CD14-positive monocyte (primary cell): ENCODE measurements at regions not wholly inside any gene's neighbourhood (a gene's known extent, or its start where the extent isn't known, plus 50 kb on each side); places are given as distances from the start of the nearest gene placed in this dataset.

Source experiments
- DNase-seq, 3 donors: peaks; one replicate each; pipeline ENCODE4 v3.0.0-alpha.2; 2011 to 2022
- H2AFZ ChIP-seq: 2 replicates; pipeline ENCODE4 v1.6.0; 2012; ENCODE audit warnings: mild to moderate bottlenecking, low read depth, low read length, inconsistent platforms; ENCODE audit not compliant: insufficient read depth, poor library complexity, severe bottlenecking
- H3K27ac ChIP-seq, 2 donors: 1 replicate in 1 of 2; 2 replicates in 1 of 2; pipeline ENCODE4 v1.5.1; 2012 to 2013; ENCODE audit warnings: low read length in 2 of 2, control low read depth in 1 of 2, inconsistent platforms in 1 of 2, low read depth in 1 of 2, mild to moderate bottlenecking in 1 of 2
- H3K27me3 ChIP-seq, 2 donors: one replicate each; pipeline versions ENCODE4 v1.6.0 to v1.6.1; 2011 to 2013; ENCODE audit warnings: low read length in 2 of 2; ENCODE audit not compliant: control insufficient read depth in 2 of 2, insufficient read depth in 2 of 2
- H3K36me3 ChIP-seq, 2 donors: replicated peaks in 1 of 2; 1 replicate in 1 of 2; 2 replicates in 1 of 2; pipeline versions ENCODE4 v1.5.1 to v1.6.1; 2012 to 2013; ENCODE audit warnings: low read length in 2 of 2, control low read depth in 1 of 2, inconsistent platforms in 1 of 2, mild to moderate bottlenecking in 1 of 2; ENCODE audit not compliant: insufficient read depth in 2 of 2, control insufficient read depth in 1 of 2
- H3K4me1 ChIP-seq, 2 donors: 1 replicate in 1 of 2; 2 replicates in 1 of 2; pipeline versions ENCODE4 v1.5.1 to v1.6.1; 2012 to 2013; ENCODE audit warnings: low read length in 2 of 2, control low read depth in 1 of 2, inconsistent platforms in 1 of 2, mild to moderate bottlenecking in 1 of 2, moderate library complexity in 1 of 2; ENCODE audit not compliant: insufficient read depth in 2 of 2, control insufficient read depth in 1 of 2
- H3K4me2 ChIP-seq: replicated peaks from 2 replicates; pipeline ENCODE3; 2012; ENCODE audit warnings: low read length, moderate library complexity, mild to moderate bottlenecking; ENCODE audit not compliant: poor library complexity, severe bottlenecking; ENCODE audit errors: extremely low read depth
- H3K4me3 ChIP-seq, 3 experiments: fragments of 200-600 bp in 1 of 3; sonication (generic) in 1 of 3; replicated peaks in 1 of 3; 1 replicate in 2 of 3; 2 replicates in 1 of 3; pipeline ENCODE4 v1.5.1; 2011 to 2013; ENCODE audit warnings: low read length in 3 of 3, mild to moderate bottlenecking in 3 of 3, control low read depth in 2 of 3, low read depth in 2 of 3, inconsistent platforms in 1 of 3, moderate library complexity in 1 of 3
- H3K79me2 ChIP-seq: 2 replicates; pipeline ENCODE4 v1.6.0; 2012; ENCODE audit warnings: mild to moderate bottlenecking, control low read depth, inconsistent platforms, low read length, moderate library complexity; ENCODE audit not compliant: insufficient read depth
- H3K9ac ChIP-seq: 2 replicates; pipeline ENCODE4 v1.6.0; 2017; ENCODE audit warnings: low read length, mild to moderate bottlenecking; ENCODE audit not compliant: insufficient read depth, poor library complexity, severe bottlenecking
- H3K9me3 ChIP-seq, 2 donors: replicated peaks in 1 of 2; 1 replicate in 1 of 2; 2 replicates in 1 of 2; pipeline versions ENCODE4 v1.5.1 to v1.6.1; 2012 to 2013; ENCODE audit warnings: low read length in 2 of 2, control low read depth in 1 of 2; ENCODE audit not compliant: control insufficient read depth in 1 of 2, insufficient read depth in 1 of 2
- H4K20me1 ChIP-seq: 2 replicates; pipeline ENCODE4 v1.6.0; 2012; ENCODE audit warnings: mild to moderate bottlenecking, low read length, control low read depth, moderate library complexity; ENCODE audit not compliant: insufficient read depth
- H3K27ac Mint-ChIP-seq, 7 donors: one replicate each; pipeline ENCODE4 v1.8.0; 2020; ENCODE audit warnings: mild to moderate bottlenecking in 7 of 7, mixed read lengths in 7 of 7, moderate library complexity in 6 of 7, inconsistent platforms in 2 of 7
- H3K27me3 Mint-ChIP-seq, 3 donors: one replicate each; pipeline ENCODE4 v1.8.0; 2021 to 2022; ENCODE audit warnings: low read depth in 3 of 3, mild to moderate bottlenecking in 3 of 3, mixed read lengths in 3 of 3, moderate library complexity in 3 of 3, inconsistent platforms in 1 of 3
- H3K36me3 Mint-ChIP-seq, 2 donors: one replicate each; pipeline ENCODE4 v1.8.0; 2020; ENCODE audit warnings: mixed read lengths in 2 of 2, inconsistent platforms in 1 of 2, mild to moderate bottlenecking in 1 of 2
- H3K4me1 Mint-ChIP-seq: one replicate; pipeline ENCODE4 v1.8.0; 2020; ENCODE audit warnings: mild to moderate bottlenecking, mixed read lengths
- H3K4me3 Mint-ChIP-seq, 2 donors: one replicate each; pipeline ENCODE4 v1.8.0; 2020; ENCODE audit warnings: mild to moderate bottlenecking in 2 of 2, mixed read lengths in 2 of 2, moderate library complexity in 1 of 2
- H3K9me3 Mint-ChIP-seq, 7 donors: one replicate each; pipeline ENCODE4 v1.8.0; 2020 to 2022; ENCODE audit warnings: mixed read lengths in 7 of 7, mild to moderate bottlenecking in 6 of 7, moderate library complexity in 6 of 7, inconsistent platforms in 2 of 7
- CTCF ChIP-seq: fragments of 200-600 bp; IDR thresholded peaks from one replicate; pipeline ENCODE4 v1.8.0; 2022; ENCODE audit warnings: antibody characterized with exemption, mild to moderate bottlenecking
- WGBS: methylation state at CpG from one replicate; pipeline ENCODE4 v1.1.5; 2013; ENCODE audit warnings: missing lambda C conversion rate; ENCODE audit not compliant: insufficient coverage; 5-methylcytosine and 5-hydroxymethylcytosine counted together
- intact Hi-C, 2 donors: fragments of 100-400 bp; cut with micrococcal nuclease; formaldehyde crosslinking; loops; one replicate each; pipeline versions ENCODE4 v1.15.0 to v1.15.1; 2023

GRCh38 chrX:77200663-77201062, 246.5 kb upstream of the FGF16 start:
- no peak overlapping the region for H3K27ac Mint-ChIP-seq
- no peak overlapping the region for H3K4me3 Mint-ChIP-seq
- H3K27me3 ChIP-seq = no peaks in the 10 kb centered on the region
- H2AFZ ChIP-seq = no peak overlapping the region
- peaks cover 0 to 7% of the 10 kb centered on the region in 2 donors for H3K9me3 ChIP-seq
- no peak overlapping the region for H3K4me2 ChIP-seq
- no peak overlapping the region for H3K4me3 ChIP-seq
- no peaks in the 10 kb centered on the region for H3K4me1 ChIP-seq
- H3K9me3 Mint-ChIP-seq = peaks cover 0 to 11% (median 6%) of the 10 kb centered on the region in 7 donors
- H3K4me1 Mint-ChIP-seq = no peaks in the 10 kb centered on the region
- H3K9ac ChIP-seq = no peak overlapping the region
- H3K36me3 ChIP-seq = no peaks in the 10 kb centered on the region
- no CpG with 5 or more reads among the region's 4 CpGs for WGBS
- no peak overlapping the region for H3K27ac ChIP-seq
- intact Hi-C loops = no loop called here
- TF ChIP-seq CTCF = no peak
- no peaks in the 10 kb centered on the region for H3K36me3 Mint-ChIP-seq
- no peaks in the 10 kb centered on the region for H4K20me1 ChIP-seq
- peaks cover 0 to 4% (median 0%) of the 10 kb centered on the region in 3 donors for H3K27me3 Mint-ChIP-seq
- no peak for DNase-seq
- no peaks in the 10 kb centered on the region for H3K79me2 ChIP-seq

- Mint-ChIP-seq H3K27me3 (peaks cover 0 to 2% (median 1%) of the 10 kb centered on the region in 3 donors), H3K36me3 (no peaks in the 10 kb centered on the region), H3K27ac (no peak overlapping the region), H3K9me3 (peaks cover 3 to 14% (median 6%) of the 10 kb centered on the region in 7 donors), H3K4me3 (no peak overlapping the region), H3K4me1 (no peaks in the 10 kb centered on the region)
- Histone ChIP-seq H3K79me2 (no peaks in the 10 kb centered on the region), H3K9ac (no peak overlapping the region), H3K4me2 (no peak overlapping the region), H3K4me3 (no peak overlapping the region), H3K36me3 (no peaks in the 10 kb centered on the region), H2AFZ (no peak overlapping the region), H3K9me3 (peaks cover 0 to 18% of the 10 kb centered on the region in 2 donors), H3K27ac (no peak overlapping the region), H3K27me3 (no peaks in the 10 kb centered on the region), H4K20me1 (no peaks in the 10 kb centered on the region), H3K4me1 (no peaks in the 10 kb centered on the region)
- TF ChIP-seq CTCF = no peak
- intact Hi-C loops = no loop called here
- no peak for DNase-seq
- 92% methylated on average over 2 of the region's 8 CpGs for WGBS
Observed at GRCh38 chrX:77223046-77223445, 224.1 kb upstream of the FGF16 start.
